ENCODE measurements at regions not wholly inside any gene's neighbourhood (a gene's known extent, or its start where the extent isn't known, plus 50 kb on each side); places are given as distances from the start of the nearest gene placed in this dataset.

GRCh38 chr21:14890141-14890540 lies 174.7 kb downstream of the NRIP1 start:
- TF ChIP-seq CTCF (conservative IDR thresholded peaks at IDR 0.05 in 1 of 2, IDR thresholded peaks at IDR 0.05 in 1 of 2; ENCODE audit: extremely low read depth in 1 of 2, insufficient read depth in 1 of 2, low read depth in 1 of 2, low read length in 2 of 2), result no peak
- TF ChIP-seq EZH2 (IDR thresholded peaks at IDR 0.05; ENCODE audit: borderline replicate concordance, low read length), result no peak

Data from mammary epithelial cell (primary cell).